Skin epidermis (tissue), 12 donors: ENCODE measurements at regions not wholly inside any gene's neighbourhood (a gene's known extent, or its start where the extent isn't known, plus 50 kb on each side); places are given as distances from the start of the nearest gene placed in this dataset.
"Not testable (repeated sequence)": the region's sequence is repeated elsewhere in the genome, so short reads cannot be mapped to it uniquely, and the experiment has no call there.

Experiments used
- H3K27ac ChIP-seq, 21 experiments: fragments of 200-600 bp; sonication (generic) in 11 of 21; one replicate each; pipeline ENCODE4 v1.5.0; 2020; ENCODE audit warnings: mild to moderate bottlenecking in 3 of 21, inconsistent platforms in 2 of 21, moderate library complexity in 2 of 21
- H3K4me3 ChIP-seq, 7 experiments: fragments of 200-600 bp; sonication (generic) in 2 of 7; one replicate each; pipeline ENCODE4 v1.5.0; 2020; ENCODE audit warnings: inconsistent platforms in 2 of 7, mild to moderate bottlenecking in 2 of 7, moderate library complexity in 1 of 7

DNA sequence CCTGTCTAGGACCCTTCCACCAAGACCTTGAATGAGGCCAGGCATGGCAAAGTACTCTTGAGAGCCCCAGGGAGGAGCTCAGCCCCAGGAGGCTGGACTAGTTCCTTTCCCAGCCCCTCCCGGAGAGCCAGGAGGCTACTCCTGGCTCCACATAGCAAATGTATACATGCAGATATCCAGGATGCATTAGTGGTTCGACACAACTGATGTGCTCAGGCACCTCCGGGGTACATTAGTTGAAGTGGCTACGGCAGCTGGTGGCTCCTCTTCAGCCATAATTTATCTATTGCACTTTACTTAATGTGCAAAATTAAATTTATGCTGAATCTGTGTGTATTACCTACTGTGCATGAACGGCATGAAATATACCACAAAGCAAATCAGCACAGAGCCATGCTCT lies 182.8 kb upstream of the MEIS1 start:
- Histone ChIP-seq H3K4me3 (no peak overlapping the region), H3K27ac (no peak overlapping the region)

DNA sequence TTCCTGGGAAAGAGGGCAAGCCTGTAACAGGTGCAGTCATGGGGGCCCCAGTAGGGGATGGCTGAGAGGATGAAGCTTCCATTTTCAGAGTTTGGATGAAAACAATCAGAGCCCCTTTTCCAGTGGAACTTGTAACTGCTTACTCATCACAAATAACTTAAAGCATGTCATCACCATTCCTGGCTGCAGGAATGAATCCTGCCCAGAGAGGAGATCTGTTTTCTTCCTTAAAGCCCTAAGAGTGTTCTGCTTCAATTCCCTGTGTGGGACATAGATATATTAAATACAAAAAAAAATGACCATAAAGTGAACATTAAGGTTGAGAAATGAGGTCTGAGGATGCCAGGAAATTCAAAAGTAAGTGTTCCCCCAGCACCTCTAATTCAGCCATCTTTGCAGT lies 183.4 kb upstream of the MEIS1 start:
- Histone ChIP-seq H3K27ac (no peak overlapping the region), H3K4me3 (no peak overlapping the region)

- not testable (repeated sequence) for H3K27ac ChIP-seq, H3K4me3 ChIP-seq
These were observed 185.8 kb upstream of the MEIS1 start for GRCh38 chr2:66249089-66249488.

GRCh38 chr2:66243809-66244208 lies 191.1 kb upstream of the MEIS1 start:
- not testable (repeated sequence) for H3K4me3 ChIP-seq, H3K27ac ChIP-seq

DNA sequence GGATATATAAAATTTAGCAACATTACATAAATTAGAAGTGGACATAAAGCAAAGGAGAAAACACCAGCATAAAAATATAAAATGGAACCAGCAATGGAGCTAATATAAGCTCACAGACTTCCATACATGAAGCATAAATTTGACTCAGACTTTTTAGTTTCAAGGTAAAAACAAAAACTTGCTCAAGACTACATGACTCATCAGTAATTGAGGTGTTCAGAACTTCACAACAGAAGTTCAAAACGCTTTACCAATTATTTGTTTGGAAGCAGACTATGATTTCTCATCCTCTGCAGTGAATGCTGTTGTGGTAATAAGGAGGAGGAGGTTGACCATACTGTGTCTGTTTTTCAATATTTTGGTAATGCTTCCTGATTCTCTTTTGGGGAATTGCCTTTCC lies 192.0 kb upstream of the MEIS1 start:
- not testable (repeated sequence) for H3K4me3 ChIP-seq, H3K27ac ChIP-seq

GRCh38 chr2:66242099-66242789 lies 192.7 kb upstream of the MEIS1 start:
- Histone ChIP-seq H3K4me3 (no peak overlapping the region), H3K27ac (no peak overlapping the region)

DNA sequence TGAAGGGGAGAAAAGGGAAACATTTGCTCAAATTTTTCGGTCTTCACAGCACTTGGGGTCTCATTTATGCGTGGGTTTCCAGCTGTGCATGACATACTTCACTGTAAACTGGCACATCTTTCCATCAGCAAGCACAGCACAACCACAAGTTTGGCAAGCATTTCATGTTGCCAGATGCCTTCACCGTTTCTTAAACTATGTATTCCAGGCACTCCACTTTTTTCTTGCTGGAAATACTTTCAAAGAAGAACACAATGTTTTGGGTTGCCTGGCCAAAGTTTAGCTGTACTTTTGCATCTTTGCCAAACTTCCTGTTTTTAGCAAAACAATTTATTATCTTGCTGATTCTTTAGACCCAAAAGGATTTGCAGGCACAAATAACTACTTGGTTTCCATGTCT lies 194.6 kb upstream of the MEIS1 start:
- H3K27ac ChIP-seq = no peak overlapping the region
- H3K4me3 ChIP-seq = no peak overlapping the region

- H3K27ac ChIP-seq = no peak overlapping the region
- no peak overlapping the region for H3K4me3 ChIP-seq
These were observed 195.3 kb upstream of the MEIS1 start for GRCh38 chr2:66239655-66240054.

GRCh38 chr2:66237803-66238379 lies 197.0 kb upstream of the MEIS1 start:
- H3K4me3 ChIP-seq = no peak overlapping the region
- H3K27ac ChIP-seq = no peak overlapping the region

GRCh38 chr2:66236816-66237802 lies 197.8 kb upstream of the MEIS1 start:
- H3K27ac ChIP-seq = peak overlapping the region in 1 of 21 experiments; percentile 35
- no peak overlapping the region for H3K4me3 ChIP-seq

DNA sequence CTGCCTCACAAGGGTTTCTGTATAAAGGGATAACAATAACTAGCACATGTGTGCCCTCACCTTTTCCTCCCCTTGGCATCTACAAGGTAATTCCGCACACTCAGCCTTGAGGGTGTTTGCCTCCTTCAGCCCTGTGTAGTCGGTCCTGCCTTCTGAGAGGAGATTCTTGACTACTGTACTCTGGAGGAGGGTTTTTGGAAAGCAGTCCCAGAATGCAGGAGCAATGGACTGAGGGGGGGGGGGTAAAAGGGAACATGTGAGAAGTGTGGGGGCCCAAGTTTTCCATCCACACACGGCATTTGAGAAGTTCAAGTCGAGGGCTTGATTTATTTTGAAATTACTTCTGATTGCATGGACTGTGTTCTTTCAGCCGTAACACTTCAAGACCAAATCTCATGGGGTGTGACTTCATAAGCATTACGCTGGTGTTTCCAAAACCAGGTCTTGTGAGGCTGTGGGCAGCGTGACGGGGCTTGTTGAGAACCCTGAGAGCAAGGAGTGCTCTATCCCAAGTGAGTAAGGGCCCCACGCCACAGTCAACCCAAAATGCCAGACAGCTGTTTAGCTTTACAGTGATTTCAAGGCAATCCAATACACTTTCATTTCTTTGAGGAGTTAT lies 198.7 kb upstream of the MEIS1 start:
- H3K27ac ChIP-seq = peak overlapping the region in 1 of 21 experiments; percentile 35
- H3K4me3 ChIP-seq = no peak overlapping the region

GRCh38 chr2:66235428-66235827 lies 199.5 kb upstream of the MEIS1 start:
- Histone ChIP-seq H3K4me3 (no peak overlapping the region), H3K27ac (no peak overlapping the region)

GRCh38 chr2:66233981-66234380 lies 200.9 kb upstream of the MEIS1 start:
- no peak overlapping the region for H3K4me3 ChIP-seq
- H3K27ac ChIP-seq = no peak overlapping the region

GRCh38 chr2:66228128-66228547 lies 206.8 kb upstream of the MEIS1 start:
- no peak overlapping the region for H3K4me3 ChIP-seq
- no peak overlapping the region for H3K27ac ChIP-seq

DNA sequence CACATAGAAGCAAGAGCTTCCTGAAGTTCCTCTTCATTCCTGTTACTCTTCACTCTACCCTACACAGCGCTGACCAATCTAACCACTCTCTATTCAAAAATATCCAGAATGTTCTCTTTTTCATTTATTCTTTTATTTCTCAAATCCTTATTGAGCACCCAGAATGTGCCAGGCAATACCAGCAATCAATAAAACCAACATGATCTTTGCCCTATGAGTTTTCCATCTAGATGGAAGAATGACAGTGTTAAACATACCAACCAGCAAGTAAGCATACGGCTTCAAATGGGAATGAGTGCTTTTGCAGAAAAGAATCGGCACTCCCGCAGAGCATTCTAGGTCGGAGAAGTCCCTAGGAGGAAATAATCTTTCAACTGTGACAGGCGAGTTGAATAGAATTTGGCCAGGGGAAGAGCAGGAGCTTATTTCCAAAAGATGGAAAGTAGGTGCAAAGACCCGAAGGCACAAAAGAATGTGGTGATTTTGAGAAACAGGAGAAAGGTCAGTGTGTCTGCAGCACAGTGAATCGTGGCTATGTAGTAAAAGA lies 217.8 kb upstream of the MEIS1 start:
- Histone ChIP-seq H3K4me3 (no peak overlapping the region), H3K27ac (no peak overlapping the region)

DNA sequence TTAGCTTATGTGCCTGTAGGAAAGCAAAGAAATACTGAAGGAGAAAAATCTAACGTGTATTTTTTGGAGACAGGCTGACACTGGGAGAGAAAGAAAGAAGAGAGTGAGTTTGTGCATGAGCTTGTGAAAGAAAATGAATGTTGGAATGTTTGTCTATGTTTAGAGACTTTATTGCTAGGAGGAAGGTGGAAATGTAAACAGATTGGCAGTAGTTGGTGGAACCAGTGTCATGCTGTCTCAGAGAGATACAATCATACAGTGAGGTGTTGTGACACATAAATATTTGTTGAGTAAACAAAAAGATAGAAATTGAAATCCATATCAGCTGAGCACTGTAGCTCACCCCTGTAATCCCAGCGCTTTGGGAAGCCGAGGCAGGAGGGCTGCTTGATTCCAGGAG lies 222.2 kb upstream of the MEIS1 start:
- no peak overlapping the region for H3K4me3 ChIP-seq
- no peak overlapping the region for H3K27ac ChIP-seq

DNA sequence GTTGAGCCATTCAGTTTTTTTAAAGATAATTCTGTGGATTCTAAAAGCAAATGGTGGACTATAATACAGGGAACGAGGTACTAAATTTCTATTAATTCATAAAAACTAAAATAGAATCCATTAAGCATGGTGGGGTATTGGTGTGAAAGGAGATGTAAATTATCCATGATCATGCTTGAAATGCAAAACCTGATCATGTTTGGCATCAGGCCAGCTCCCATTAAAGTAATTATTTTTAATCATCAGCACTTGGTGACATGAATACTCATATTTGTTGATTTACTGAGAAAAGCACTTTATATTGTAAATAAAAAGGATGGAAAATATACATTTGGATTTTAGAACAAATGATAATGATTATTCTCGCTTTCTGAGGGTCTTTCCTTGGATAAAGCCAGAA lies 232.3 kb upstream of the MEIS1 start:
- no peak overlapping the region for H3K4me3 ChIP-seq
- no peak overlapping the region for H3K27ac ChIP-seq

DNA sequence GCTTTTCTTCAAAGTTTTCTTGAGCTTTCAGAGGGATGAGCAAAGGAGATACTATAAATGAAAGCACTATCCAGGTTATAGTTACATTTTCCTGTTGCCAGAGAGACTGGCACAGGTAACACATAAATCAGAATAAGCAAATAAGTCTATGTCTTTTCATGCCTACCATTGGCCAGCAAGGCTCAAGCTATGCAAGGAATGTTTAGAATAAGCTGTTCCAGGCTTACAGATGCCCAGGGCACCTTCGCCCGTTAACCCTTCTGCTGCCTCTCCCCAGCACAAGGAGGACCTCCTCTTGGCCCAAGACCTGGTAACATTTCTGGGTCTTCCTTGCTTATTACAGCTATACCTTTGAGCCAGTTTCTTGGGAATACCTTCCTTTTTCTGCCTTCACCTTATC lies 233.7 kb upstream of the MEIS1 start:
- Histone ChIP-seq H3K27ac (no peak overlapping the region), H3K4me3 (no peak overlapping the region)

DNA sequence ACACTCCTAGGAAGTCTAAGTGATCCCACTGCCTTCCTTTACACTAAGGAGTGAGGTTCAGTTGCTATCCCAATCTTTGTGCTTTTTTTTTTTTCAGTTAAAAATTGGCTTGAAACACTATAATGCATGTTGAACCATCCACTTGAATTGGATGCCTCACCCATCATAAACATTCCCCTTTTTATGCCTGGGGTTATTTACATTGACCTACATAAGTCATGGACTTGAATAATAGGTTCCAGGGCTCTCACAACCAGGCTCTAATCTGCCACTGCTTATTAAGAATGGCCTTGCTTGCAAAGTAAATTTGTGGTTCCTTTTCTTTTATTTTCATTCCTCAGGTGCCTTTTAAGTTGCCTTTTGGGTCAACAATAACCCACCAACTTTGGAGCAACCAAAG lies 236.1 kb upstream of the MEIS1 start:
- Histone ChIP-seq H3K4me3 (no peak overlapping the region), H3K27ac (no peak overlapping the region)

DNA sequence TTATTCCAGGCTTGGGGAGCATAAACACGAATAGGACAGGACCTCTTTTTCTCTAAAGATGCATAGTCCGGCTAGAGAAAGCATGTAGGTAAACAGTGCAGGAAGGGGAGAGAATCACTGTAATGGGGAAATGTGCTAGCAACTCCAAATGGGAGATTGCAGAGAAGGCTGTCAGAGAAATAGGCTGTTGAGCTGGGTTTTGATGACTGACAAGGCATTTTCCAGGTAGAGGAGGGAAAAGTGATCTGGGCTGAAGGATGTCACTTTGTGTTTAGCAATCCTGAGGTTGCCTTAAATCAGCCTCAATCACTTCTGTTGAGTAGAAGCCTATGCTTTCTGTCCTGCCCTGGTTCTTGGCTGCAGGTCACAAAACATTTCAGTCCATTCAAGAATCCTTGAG lies 242.0 kb upstream of the MEIS1 start:
- H3K27ac ChIP-seq = no peak overlapping the region
- no peak overlapping the region for H3K4me3 ChIP-seq
